ENCODE measurements at regions not wholly inside any gene's neighbourhood (a gene's known extent, or its start where the extent isn't known, plus 50 kb on each side); places are given as distances from the start of the nearest gene placed in this dataset.
"Not testable (repeated sequence)": the region's sequence is repeated elsewhere in the genome, so short reads cannot be mapped to it uniquely, and the experiment has no call there.

DNA sequence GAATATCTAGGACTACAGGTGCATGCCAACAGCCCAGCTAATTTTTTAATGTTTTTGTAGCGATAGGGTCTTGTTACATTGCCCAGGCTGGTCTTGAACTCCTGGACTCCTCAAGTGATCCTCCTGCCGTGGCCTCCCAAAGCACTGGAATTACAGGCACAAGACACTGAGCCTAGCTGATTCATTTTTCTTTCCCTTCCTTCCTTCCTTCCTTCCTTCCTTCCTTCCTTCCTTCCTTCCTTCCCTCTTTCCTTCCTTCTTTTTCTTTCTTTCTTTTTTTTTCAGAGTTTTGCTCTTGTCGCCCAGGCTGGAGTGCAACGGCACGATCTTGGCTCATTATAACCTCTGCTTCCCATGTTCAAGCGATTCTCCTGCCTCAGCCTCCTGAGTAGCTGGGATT, 110.9 kb downstream of the OLIG3 start:
- TF ChIP-seq, protein P1, sequence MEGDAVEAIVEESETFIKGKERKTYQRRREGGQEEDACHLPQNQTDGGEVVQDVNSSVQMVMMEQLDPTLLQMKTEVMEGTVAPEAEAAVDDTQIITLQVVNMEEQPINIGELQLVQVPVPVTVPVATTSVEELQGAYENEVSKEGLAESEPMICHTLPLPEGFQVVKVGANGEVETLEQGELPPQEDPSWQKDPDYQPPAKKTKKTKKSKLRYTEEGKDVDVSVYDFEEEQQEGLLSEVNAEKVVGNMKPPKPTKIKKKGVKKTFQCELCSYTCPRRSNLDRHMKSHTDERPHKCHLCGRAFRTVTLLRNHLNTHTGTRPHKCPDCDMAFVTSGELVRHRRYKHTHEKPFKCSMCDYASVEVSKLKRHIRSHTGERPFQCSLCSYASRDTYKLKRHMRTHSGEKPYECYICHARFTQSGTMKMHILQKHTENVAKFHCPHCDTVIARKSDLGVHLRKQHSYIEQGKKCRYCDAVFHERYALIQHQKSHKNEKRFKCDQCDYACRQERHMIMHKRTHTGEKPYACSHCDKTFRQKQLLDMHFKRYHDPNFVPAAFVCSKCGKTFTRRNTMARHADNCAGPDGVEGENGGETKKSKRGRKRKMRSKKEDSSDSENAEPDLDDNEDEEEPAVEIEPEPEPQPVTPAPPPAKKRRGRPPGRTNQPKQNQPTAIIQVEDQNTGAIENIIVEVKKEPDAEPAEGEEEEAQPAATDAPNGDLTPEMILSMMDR (conservative IDR thresholded peaks at IDR 0.05): not testable (repeated sequence)
- TF ChIP-seq EZH2 (IDR thresholded peaks at IDR 0.05; ENCODE audit: low read depth): not testable (repeated sequence)
